Transverse colon (tissue), 4 donors: ENCODE measurements at regions not wholly inside any gene's neighbourhood (a gene's known extent, or its start where the extent isn't known, plus 50 kb on each side); places are given as distances from the start of the nearest gene placed in this dataset.

ENCODE experiments used
- DNase-seq: peaks from one replicate; pipeline ENCODE4 v3.0.0-alpha.2; 2019
- H3K27ac ChIP-seq, 4 donors: fragments of 200-600 bp; sonication (generic); 2 replicates each; pipeline ENCODE4 v1.5.1; 2016 to 2018; ENCODE audit warnings: inconsistent platforms in 4 of 4
- H3K27me3 ChIP-seq: fragments of 200-600 bp; sonication (generic); 2 replicates; pipeline ENCODE4 v1.5.1; 2017; ENCODE audit warnings: inconsistent platforms
- H3K36me3 ChIP-seq, 4 donors: fragments of 200-600 bp; sonication (generic); 2 replicates each; pipeline ENCODE4 v1.5.1; 2017 to 2019; ENCODE audit warnings: inconsistent platforms in 4 of 4
- H3K4me1 ChIP-seq, 4 donors: fragments of 200-600 bp; sonication (generic); 2 replicates each; pipeline ENCODE4 v1.5.1; 2017 to 2020; ENCODE audit warnings: inconsistent platforms in 4 of 4
- H3K4me3 ChIP-seq, 4 donors: fragments of 200-600 bp; sonication (generic); 1 replicate in 1 of 4; 2 replicates in 3 of 4; pipeline versions ENCODE4 v1.5.1 to v1.6.1; 2017 to 2019; ENCODE audit warnings: inconsistent platforms in 4 of 4
- H3K9me3 ChIP-seq, 2 donors: fragments of 200-600 bp; sonication (generic); 2 replicates each; pipeline ENCODE4 v1.5.1; 2017 to 2019; ENCODE audit warnings: inconsistent platforms in 2 of 2
- EP300 ChIP-seq: sonication (generic); formaldehyde crosslinking; IDR thresholded peaks from one replicate; pipeline ENCODE4 v1.6.1; 2017; ENCODE audit warnings: antibody characterized with exemption, low read depth
- POLR2A ChIP-seq: fragments of 450-650 bp; IDR thresholded peaks from one replicate; pipeline ENCODE4 v1.6.1; 2016; ENCODE audit warnings: antibody characterized with exemption, mild to moderate bottlenecking, moderate library complexity
- POLR2AphosphoS5 ChIP-seq, 3 donors: sonication (generic); formaldehyde crosslinking; IDR thresholded peaks; one replicate each; pipeline ENCODE4 v1.6.1; 2016; ENCODE audit warnings: antibody characterized with exemption in 3 of 3
- WGBS, 2 donors: methylation state at CpG; one replicate each; pipeline ENCODE4 v1.1.5; 2018; ENCODE audit warnings: low coverage in 1 of 2; 5-methylcytosine and 5-hydroxymethylcytosine counted together
- in situ Hi-C, 4 donors: fragments of 200-750 bp; cut with MboI; loops; one replicate each; pipeline versions ENCODE4 v1.15.0 to v1.15.1; 2017; ENCODE audit warnings: low sequenced_read_pairs in 3 of 4, low pct_ligation_motif_present in 1 of 4, low pct_unique_long_range_greater_than_20kb in 1 of 4
- intact Hi-C: fragments of 100-400 bp; cut with DNase I; formaldehyde crosslinking; loops from one replicate; pipeline ENCODE4 v1.15.1; 2023; ENCODE audit warnings: low total_unique reads
- TF ChIP-seq, protein P1 (sequence below), 5 experiments: fragments of 200-600 bp in 3 of 5; fragments of 450-650 bp in 2 of 5; sonication (generic) in 3 of 5; IDR thresholded peaks; 1 replicate in 2 of 5; 2 replicates in 3 of 5; pipeline ENCODE4 v1.5.1; 2016 to 2017; ENCODE audit warnings: antibody characterized with exemption in 5 of 5, inconsistent platforms in 3 of 5, mild to moderate bottlenecking in 2 of 5, moderate library complexity in 1 of 5

DNA sequence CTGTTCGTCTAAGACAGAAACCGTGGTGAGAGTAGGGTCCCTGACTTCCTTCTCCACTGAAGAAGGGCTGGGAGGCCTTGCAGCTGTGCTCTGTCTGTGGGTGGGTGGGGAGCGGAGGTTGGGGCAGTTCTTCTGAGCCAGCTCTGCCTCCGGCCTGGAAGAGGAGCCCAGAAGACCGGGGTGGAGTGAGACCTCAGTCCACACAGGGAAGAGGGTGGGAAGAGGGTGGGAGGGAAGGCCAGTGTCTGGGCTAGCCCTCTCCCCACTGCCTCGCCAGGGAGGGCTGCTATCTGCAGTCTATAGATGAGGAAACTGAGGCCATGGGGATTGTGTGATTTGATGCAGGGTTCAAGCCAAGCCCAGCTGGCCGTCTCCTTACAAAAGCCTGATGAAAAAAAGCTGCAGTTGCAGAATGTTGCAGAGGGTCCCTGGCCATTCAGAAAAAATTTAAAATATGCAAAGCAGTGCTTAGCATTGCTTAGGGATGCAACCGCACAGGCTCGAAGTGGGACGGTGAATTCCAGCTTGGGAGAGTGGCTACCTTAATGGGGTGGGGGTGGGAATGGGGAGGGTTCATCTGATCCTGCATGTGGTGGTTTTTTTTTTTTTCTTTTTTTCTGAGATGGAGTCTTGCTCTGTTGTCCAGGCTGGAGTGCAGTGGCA lies 181.6 kb upstream of the HS6ST1 start:
- WGBS, 2 donors, result 65 to 90% methylated on average over 2 to 10 of the region's 10 CpGs
- H3K36me3 ChIP-seq, result no peaks in the 10 kb centered on the region
- no peaks in the 10 kb centered on the region for H3K4me1 ChIP-seq
- no peaks in the 10 kb centered on the region for H3K9me3 ChIP-seq
- no peak overlapping the region for H3K4me3 ChIP-seq
- H3K27ac ChIP-seq, result no peak overlapping the region
- TF ChIP-seq, protein P1, sequence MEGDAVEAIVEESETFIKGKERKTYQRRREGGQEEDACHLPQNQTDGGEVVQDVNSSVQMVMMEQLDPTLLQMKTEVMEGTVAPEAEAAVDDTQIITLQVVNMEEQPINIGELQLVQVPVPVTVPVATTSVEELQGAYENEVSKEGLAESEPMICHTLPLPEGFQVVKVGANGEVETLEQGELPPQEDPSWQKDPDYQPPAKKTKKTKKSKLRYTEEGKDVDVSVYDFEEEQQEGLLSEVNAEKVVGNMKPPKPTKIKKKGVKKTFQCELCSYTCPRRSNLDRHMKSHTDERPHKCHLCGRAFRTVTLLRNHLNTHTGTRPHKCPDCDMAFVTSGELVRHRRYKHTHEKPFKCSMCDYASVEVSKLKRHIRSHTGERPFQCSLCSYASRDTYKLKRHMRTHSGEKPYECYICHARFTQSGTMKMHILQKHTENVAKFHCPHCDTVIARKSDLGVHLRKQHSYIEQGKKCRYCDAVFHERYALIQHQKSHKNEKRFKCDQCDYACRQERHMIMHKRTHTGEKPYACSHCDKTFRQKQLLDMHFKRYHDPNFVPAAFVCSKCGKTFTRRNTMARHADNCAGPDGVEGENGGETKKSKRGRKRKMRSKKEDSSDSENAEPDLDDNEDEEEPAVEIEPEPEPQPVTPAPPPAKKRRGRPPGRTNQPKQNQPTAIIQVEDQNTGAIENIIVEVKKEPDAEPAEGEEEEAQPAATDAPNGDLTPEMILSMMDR (IDR thresholded peaks at IDR 0.05), result no peak
- no peak for TF ChIP-seq POLR2A
- TF ChIP-seq EP300, result no peak
- no peak for TF ChIP-seq POLR2AphosphoS5 (IDR thresholded peaks at IDR 0.05)
- H3K27me3 ChIP-seq, result no peaks in the 10 kb centered on the region
- intact Hi-C loops, result no loop called here
- in situ Hi-C loops, result no loop called here
- DNase-seq, result no peak

DNA sequence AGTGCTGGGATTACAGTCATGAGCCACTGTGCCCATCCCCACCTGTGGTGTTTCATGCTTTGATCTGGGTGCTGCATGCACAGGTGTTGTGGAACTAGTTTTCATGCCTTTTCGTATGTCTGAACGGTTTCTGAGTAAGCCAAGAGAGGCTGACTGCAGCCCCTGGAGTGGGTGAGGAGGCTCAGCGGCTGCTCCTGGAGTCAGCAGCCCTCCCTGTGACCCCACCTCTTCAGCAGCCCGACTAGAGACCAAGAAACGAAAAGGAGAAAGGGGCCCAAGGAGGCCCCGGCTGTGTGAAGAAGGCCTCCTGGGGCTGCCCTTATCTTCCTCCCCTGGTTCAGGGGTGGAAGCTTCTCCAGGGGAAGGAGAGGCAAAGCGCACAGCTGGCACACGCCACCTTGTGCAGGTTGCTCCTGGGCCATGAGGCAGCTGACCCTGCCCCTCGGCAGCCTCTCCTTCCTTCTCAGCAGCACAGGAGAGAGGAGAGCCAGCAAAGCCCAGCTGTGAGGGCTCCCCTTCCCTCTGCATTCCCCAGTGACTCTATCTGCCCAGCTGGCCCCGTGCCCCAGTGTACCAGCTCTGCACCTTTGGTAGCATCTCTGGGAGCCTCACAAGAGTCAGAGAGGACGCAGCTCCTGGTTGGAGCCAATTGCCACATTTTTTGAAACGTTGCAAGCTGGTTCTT lies 182.5 kb upstream of the HS6ST1 start:
- intact Hi-C loops, result no loop called here

DNA sequence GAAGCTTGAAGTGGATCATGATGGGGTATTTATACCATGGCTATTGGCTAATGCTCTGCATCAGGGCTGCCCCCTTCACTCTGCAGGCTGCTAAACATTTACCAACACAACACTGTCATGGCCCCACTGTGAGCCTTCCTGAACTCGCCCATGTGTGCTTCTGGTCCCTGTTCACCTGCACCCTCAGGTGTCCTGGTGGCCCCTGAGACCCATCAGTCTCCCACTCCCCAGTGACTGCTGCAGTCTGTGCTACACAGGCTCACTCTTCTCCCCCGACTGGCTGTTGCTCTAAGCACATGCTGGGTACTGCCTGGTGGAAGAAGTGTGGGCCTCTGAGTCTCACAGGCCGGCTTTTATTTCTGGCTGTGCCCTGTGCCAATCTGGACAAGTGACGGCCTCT lies 183.0 kb upstream of the HS6ST1 start:
- intact Hi-C loops, result no loop called here
- no peaks in the 10 kb centered on the region for H3K9me3 ChIP-seq
- no peak for DNase-seq
- in situ Hi-C loops, result no loop called here
- no peaks in the 10 kb centered on the region for H3K36me3 ChIP-seq
- H3K27ac ChIP-seq, result no peak overlapping the region
- no peaks in the 10 kb centered on the region for H3K27me3 ChIP-seq
- 86 to 88% methylated on average over 4 of the region's 4 CpGs for WGBS, 2 donors
- H3K4me1 ChIP-seq, result no peaks in the 10 kb centered on the region
- TF ChIP-seq POLR2A, result no peak
- no peak for TF ChIP-seq EP300
- TF ChIP-seq POLR2AphosphoS5 (IDR thresholded peaks at IDR 0.05), result no peak
- TF ChIP-seq, protein P1 (IDR thresholded peaks at IDR 0.05), result no peak
- H3K4me3 ChIP-seq, result no peak overlapping the region

More for the DNA sequence above, 182.5 kb upstream of the HS6ST1 start:
- no peaks in the 10 kb centered on the region for H3K4me1 ChIP-seq
- no peaks in the 10 kb centered on the region for H3K9me3 ChIP-seq
- H3K36me3 ChIP-seq, result no peaks in the 10 kb centered on the region
- no peak overlapping the region for H3K27ac ChIP-seq
- 75 to 80% methylated on average over 1 to 12 of the region's 12 CpGs for WGBS, 2 donors
- in situ Hi-C loops, result no loop called here
- TF ChIP-seq POLR2AphosphoS5 (IDR thresholded peaks at IDR 0.05), result no peak
- TF ChIP-seq EP300, result no peak
- TF ChIP-seq, protein P1 (IDR thresholded peaks at IDR 0.05), result no peak
- no peak for TF ChIP-seq POLR2A
- no peak for DNase-seq
- H3K4me3 ChIP-seq, result no peak overlapping the region
- no peaks in the 10 kb centered on the region for H3K27me3 ChIP-seq

DNA sequence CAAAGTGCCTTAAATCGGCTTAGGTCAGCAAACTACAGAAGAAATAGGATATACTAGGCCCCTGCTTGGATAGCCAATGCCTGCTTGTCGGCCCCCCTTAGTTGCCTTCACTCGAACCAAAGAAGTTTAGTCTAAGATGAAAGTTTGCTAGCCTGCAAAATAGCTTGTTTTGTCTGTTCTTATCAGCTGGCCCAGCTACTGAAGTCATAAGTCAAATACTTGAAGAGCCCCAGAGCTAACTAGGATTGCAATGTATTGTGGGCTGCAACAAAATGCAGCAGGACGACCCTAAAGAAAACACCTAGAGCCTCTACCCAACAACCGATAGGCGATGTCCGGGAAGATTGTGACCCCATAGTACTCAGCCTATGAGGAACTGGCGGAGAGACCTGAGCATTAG lies 183.5 kb upstream of the HS6ST1 start:
- TF ChIP-seq EP300 (no peak), POLR2A (no peak), POLR2AphosphoS5 (IDR thresholded peaks at IDR 0.05) (no peak)
- TF ChIP-seq, protein P1 (IDR thresholded peaks at IDR 0.05), result no peak
- in situ Hi-C loops (no loop called here), intact Hi-C loops (no loop called here)
- 92 to 95% methylated on average over 4 to 8 of the region's 8 CpGs for WGBS, 2 donors
- no peaks in the 10 kb centered on the region for H3K27me3 ChIP-seq
- no peaks in the 10 kb centered on the region for H3K4me1 ChIP-seq
- no peak overlapping the region for H3K4me3 ChIP-seq
- no peak overlapping the region for H3K27ac ChIP-seq
- no peak for DNase-seq
- H3K9me3 ChIP-seq, result no peaks in the 10 kb centered on the region
- H3K36me3 ChIP-seq, result no peaks in the 10 kb centered on the region
